Osteoblast (primary cell): ENCODE measurements at regions not wholly inside any gene's neighbourhood (a gene's known extent, or its start where the extent isn't known, plus 50 kb on each side); places are given as distances from the start of the nearest gene placed in this dataset.

Source experiments
- DNase-seq: peaks from one replicate; pipeline ENCODE4 v3.0.0; 2011; ENCODE audit warnings: low spot score, mixed read lengths; ENCODE audit not compliant: insufficient read length; ENCODE audit errors: missing footprints
- H2AFZ ChIP-seq: 2 replicates; pipeline ENCODE4 v1.6.0; 2011; ENCODE audit warnings: mild to moderate bottlenecking, low read length
- H3K27ac ChIP-seq: 2 replicates; pipeline ENCODE4 v1.5.1; 2011; ENCODE audit warnings: mild to moderate bottlenecking, low read depth, low read length, moderate library complexity
- H3K27me3 ChIP-seq: 2 replicates; pipeline ENCODE4 v1.6.0; 2012; ENCODE audit warnings: mild to moderate bottlenecking, control low read depth, inconsistent platforms, low read length, moderate library complexity; ENCODE audit not compliant: insufficient read depth
- H3K36me3 ChIP-seq: 2 replicates; pipeline ENCODE4 v1.5.1; 2011; ENCODE audit warnings: mild to moderate bottlenecking, low read length, control low read depth, moderate library complexity; ENCODE audit not compliant: insufficient read depth
- H3K4me1 ChIP-seq: 2 replicates; pipeline ENCODE4 v1.5.1; 2011; ENCODE audit warnings: mild to moderate bottlenecking, low read length, control low read depth, moderate library complexity; ENCODE audit not compliant: insufficient read depth
- H3K4me2 ChIP-seq: 2 replicates; pipeline ENCODE4 v1.6.0; 2011; ENCODE audit warnings: mild to moderate bottlenecking, low read length; ENCODE audit not compliant: insufficient read depth
- H3K4me3 ChIP-seq: fragments of 200-600 bp; sonication (generic); 3 replicates; pipeline ENCODE4 v1.5.1; 2012; ENCODE audit warnings: mild to moderate bottlenecking, low read length, inconsistent platforms; ENCODE audit not compliant: insufficient read depth
- H3K79me2 ChIP-seq: 2 replicates; pipeline ENCODE4 v1.6.0; 2012; ENCODE audit warnings: mild to moderate bottlenecking, low read length, control low read depth, inconsistent platforms; ENCODE audit not compliant: insufficient read depth
- H3K9me3 ChIP-seq: 2 replicates; pipeline ENCODE4 v1.5.1; 2011; ENCODE audit warnings: low read depth, low read length, control low read depth
- H4K20me1 ChIP-seq: 2 replicates; pipeline ENCODE4 v1.6.0; 2012; ENCODE audit warnings: mild to moderate bottlenecking, low read length, control low read depth; ENCODE audit not compliant: insufficient read depth
- TF ChIP-seq, protein P1 (sequence below): IDR thresholded peaks from 2 replicates; pipeline ENCODE4 v1.5.1; 2011; ENCODE audit warnings: mild to moderate bottlenecking, low read depth, low read length, moderate library complexity; ENCODE audit errors: extremely low read depth

DNA sequence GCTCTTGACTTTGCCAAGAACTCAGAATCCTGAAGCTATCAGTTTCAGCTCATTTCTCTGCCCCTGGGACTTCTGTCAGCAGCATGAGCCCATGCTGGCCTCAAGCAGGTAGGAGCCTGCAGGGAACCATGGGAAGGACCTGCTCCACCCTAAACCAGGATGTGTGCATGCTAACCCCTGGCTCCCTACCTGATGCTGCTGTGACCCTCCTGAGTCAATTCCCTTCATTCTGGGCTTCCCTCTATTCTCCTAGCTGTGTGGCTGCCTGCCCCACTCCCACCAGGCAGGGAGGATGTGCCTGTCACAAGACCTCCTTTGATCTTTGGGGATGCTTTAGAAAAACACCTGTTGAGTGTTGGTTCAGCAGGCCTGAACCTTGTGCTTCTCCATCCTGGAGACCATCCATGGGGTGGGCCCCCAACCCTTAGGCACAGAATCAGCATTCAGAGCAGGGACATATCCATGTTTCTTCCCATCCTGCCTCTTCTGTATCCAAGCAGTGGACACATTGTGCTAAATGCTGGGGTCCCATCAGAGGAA lies 117.1 kb upstream of the CCL21 start:
- H3K79me2 ChIP-seq = no peaks in the 10 kb centered on the region
- no peaks in the 10 kb centered on the region for H3K36me3 ChIP-seq
- H4K20me1 ChIP-seq = no peaks in the 10 kb centered on the region
- DNase-seq = no peak
- no peak overlapping the region for H3K4me2 ChIP-seq
- TF ChIP-seq, protein P1, sequence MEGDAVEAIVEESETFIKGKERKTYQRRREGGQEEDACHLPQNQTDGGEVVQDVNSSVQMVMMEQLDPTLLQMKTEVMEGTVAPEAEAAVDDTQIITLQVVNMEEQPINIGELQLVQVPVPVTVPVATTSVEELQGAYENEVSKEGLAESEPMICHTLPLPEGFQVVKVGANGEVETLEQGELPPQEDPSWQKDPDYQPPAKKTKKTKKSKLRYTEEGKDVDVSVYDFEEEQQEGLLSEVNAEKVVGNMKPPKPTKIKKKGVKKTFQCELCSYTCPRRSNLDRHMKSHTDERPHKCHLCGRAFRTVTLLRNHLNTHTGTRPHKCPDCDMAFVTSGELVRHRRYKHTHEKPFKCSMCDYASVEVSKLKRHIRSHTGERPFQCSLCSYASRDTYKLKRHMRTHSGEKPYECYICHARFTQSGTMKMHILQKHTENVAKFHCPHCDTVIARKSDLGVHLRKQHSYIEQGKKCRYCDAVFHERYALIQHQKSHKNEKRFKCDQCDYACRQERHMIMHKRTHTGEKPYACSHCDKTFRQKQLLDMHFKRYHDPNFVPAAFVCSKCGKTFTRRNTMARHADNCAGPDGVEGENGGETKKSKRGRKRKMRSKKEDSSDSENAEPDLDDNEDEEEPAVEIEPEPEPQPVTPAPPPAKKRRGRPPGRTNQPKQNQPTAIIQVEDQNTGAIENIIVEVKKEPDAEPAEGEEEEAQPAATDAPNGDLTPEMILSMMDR = no peak
- H3K4me3 ChIP-seq = no peak overlapping the region
- no peaks in the 10 kb centered on the region for H3K4me1 ChIP-seq
- H3K9me3 ChIP-seq = no peaks in the 10 kb centered on the region
- H2AFZ ChIP-seq = no peak overlapping the region
- H3K27me3 ChIP-seq = peaks cover 37% of the 10 kb centered on the region
- no peak overlapping the region for H3K27ac ChIP-seq

DNA sequence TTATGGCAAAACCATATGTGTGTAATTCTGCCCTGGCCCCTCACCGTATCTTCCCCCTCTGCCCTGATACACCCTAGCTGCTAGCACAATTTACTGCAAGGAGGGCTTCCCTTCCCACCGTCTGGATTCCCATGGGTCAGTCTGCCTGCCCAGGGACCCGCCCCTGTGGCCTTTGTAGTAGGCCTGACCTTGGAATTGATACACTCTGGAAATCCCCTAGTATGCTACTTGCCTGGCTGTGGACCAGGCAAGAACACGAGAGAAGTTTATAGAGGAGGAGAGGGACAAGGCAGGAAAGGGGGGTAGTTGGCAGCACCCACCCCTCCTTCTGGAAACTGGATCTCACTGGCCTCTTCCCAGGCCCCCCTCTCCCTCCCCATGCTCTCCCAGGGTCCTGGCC lies 115.8 kb upstream of the CCL21 start:
- H3K9me3 ChIP-seq = no peaks in the 10 kb centered on the region

DNA sequence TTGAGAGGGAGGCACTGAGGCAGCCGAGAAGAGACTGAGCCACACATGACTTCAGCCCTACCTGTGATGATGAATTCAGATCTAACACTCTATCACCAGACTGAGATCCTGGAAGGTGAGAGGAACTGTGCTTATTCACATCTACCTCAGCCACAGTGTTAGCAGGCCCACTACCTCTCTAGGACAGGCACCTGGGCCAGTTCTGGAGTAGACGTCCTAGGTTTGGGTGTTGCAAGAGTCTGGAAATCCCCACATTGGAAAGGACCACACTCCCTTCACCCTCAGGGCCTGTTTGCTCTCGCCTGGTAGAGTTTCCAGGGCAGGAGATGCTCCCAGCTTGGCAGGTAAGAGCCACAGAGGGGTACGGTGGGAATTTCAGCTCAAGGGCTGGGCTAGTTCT lies 113.8 kb upstream of the CCL21 start:
- no peak overlapping the region for H2AFZ ChIP-seq
- no peak overlapping the region for H3K27ac ChIP-seq
- H3K36me3 ChIP-seq = no peaks in the 10 kb centered on the region
- peaks cover 27% of the 10 kb centered on the region for H3K27me3 ChIP-seq
- no peak overlapping the region for H3K4me3 ChIP-seq
- no peaks in the 10 kb centered on the region for H3K79me2 ChIP-seq
- DNase-seq = no peak
- no peaks in the 10 kb centered on the region for H4K20me1 ChIP-seq
- H3K4me1 ChIP-seq = no peaks in the 10 kb centered on the region
- H3K4me2 ChIP-seq = no peak overlapping the region
- TF ChIP-seq, protein P1 = no peak
- no peaks in the 10 kb centered on the region for H3K9me3 ChIP-seq

More for the DNA sequence above, 115.8 kb upstream of the CCL21 start:
- TF ChIP-seq, protein P1 = no peak
- Histone ChIP-seq H4K20me1 (no peaks in the 10 kb centered on the region), H3K4me3 (no peak overlapping the region), H3K4me2 (no peak overlapping the region), H3K79me2 (no peaks in the 10 kb centered on the region), H3K27me3 (peaks cover 31% of the 10 kb centered on the region), H2AFZ (no peak overlapping the region), H3K27ac (no peak overlapping the region), H3K4me1 (no peaks in the 10 kb centered on the region), H3K36me3 (no peaks in the 10 kb centered on the region)
- no peak for DNase-seq

DNA sequence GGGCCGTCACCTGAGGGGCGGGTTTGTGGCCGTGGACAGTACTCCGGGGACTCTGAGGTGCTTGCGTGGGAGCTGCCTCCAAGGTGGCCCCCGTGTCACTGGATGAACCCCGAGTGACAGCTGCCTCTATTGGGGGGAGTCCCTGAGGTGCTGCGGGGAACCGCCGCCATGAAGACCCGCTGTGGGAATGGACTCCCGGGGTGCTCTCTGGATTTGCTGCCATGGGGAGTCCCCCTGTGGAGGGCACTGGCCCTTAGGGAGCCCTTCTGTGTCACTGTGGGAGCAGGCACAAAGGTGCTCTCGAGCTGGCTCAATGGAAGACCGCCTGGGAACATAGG lies 100.2 kb upstream of the CCL21 start:
- peaks cover 38% of the 10 kb centered on the region for H3K27me3 ChIP-seq
- no peak for DNase-seq
- H2AFZ ChIP-seq = no peak overlapping the region

More for the DNA sequence above, 100.2 kb upstream of the CCL21 start:
- H3K4me3 ChIP-seq = no peak overlapping the region
- H3K9me3 ChIP-seq = no peaks in the 10 kb centered on the region
- no peaks in the 10 kb centered on the region for H4K20me1 ChIP-seq
- no peaks in the 10 kb centered on the region for H3K79me2 ChIP-seq
- H3K27ac ChIP-seq = no peak overlapping the region
- H3K4me1 ChIP-seq = no peaks in the 10 kb centered on the region
- no peak overlapping the region for H3K4me2 ChIP-seq
- TF ChIP-seq, protein P1 = no peak
- H3K36me3 ChIP-seq = no peaks in the 10 kb centered on the region
